ENCODE measurements at regions not wholly inside any gene's neighbourhood (a gene's known extent, or its start where the extent isn't known, plus 50 kb on each side); places are given as distances from the start of the nearest gene placed in this dataset.

- Histone ChIP-seq H3K9me3 (ENCODE audit: control insufficient read depth in 2 of 2, insufficient read depth in 1 of 2, low read length in 1 of 2) (no peaks in the 10 kb centered on the region), H3K27ac (ENCODE audit: low read depth in 1 of 2, low read length in 1 of 2) (no peak overlapping the region), H3K36me3 (ENCODE audit: control insufficient read depth in 2 of 2, insufficient read depth in 2 of 2, low read length in 1 of 2) (no peaks in the 10 kb centered on the region), H3K4me1 (ENCODE audit: control insufficient read depth in 2 of 2, insufficient read depth in 2 of 2, low read length in 2 of 2) (no peaks in the 10 kb centered on the region), H3K27me3 (ENCODE audit: control insufficient read depth in 2 of 2, insufficient read depth in 1 of 2, low read length in 1 of 2) (no peaks in the 10 kb centered on the region), H3K4me3 (ENCODE audit: low read length in 2 of 2) (no peak overlapping the region)
- WGBS: 92% methylated on average over 4 of the region's 4 CpGs
- no peak for DNase-seq (ENCODE audit: low read depth in 6 of 9, low spot score in 9 of 9)
Observed at GRCh38 chr6:133185731-133186130, 55.4 kb upstream of the EYA4 start.

DNA sequence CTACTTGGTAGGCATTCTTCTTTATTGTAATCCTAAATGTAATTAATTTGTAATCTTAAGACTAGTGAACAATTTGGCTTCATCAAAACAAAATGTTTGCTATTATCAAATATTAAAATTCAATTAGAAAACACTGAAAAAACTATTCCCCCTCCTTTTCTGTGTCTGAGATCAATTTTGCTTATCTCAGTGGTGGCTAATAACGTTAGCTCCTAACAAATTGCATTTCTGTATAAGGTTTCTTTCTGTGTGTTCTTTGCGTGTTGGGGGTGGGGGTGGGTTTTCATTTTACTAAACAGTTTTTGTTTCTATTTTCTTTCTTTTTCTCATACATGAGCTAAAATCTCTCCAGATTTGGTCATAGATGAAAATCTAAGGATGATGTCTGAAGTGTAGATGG lies 54.0 kb upstream of the EYA4 start:
- H3K36me3 ChIP-seq (ENCODE audit: control insufficient read depth in 2 of 2, insufficient read depth in 2 of 2, low read length in 1 of 2): no peaks in the 10 kb centered on the region
- H3K27ac ChIP-seq (ENCODE audit: low read depth in 1 of 2, low read length in 1 of 2): no peak overlapping the region
- 83% methylated on average over 2 of the region's 2 CpGs for WGBS
- no peak overlapping the region for H3K4me3 ChIP-seq (ENCODE audit: low read length in 2 of 2)
- H3K9me3 ChIP-seq (ENCODE audit: control insufficient read depth in 2 of 2, insufficient read depth in 1 of 2, low read length in 1 of 2): no peaks in the 10 kb centered on the region
- H3K27me3 ChIP-seq (ENCODE audit: control insufficient read depth in 2 of 2, insufficient read depth in 1 of 2, low read length in 1 of 2): no peaks in the 10 kb centered on the region
- H3K4me1 ChIP-seq (ENCODE audit: control insufficient read depth in 2 of 2, insufficient read depth in 2 of 2, low read length in 2 of 2): no peaks in the 10 kb centered on the region
- DNase-seq (ENCODE audit: low read depth in 6 of 9, low spot score in 9 of 9): no peak

GRCh38 chr6:133187657-133188453 lies 53.3 kb upstream of the EYA4 start:
- Histone ChIP-seq H3K4me1 (ENCODE audit: control insufficient read depth in 2 of 2, insufficient read depth in 2 of 2, low read length in 2 of 2) (no peaks in the 10 kb centered on the region), H3K4me3 (ENCODE audit: low read length in 2 of 2) (no peak overlapping the region), H3K27ac (ENCODE audit: low read depth in 1 of 2, low read length in 1 of 2) (no peak overlapping the region), H3K36me3 (ENCODE audit: control insufficient read depth in 2 of 2, insufficient read depth in 2 of 2, low read length in 1 of 2) (no peaks in the 10 kb centered on the region), H3K27me3 (ENCODE audit: control insufficient read depth in 2 of 2, insufficient read depth in 1 of 2, low read length in 1 of 2) (no peaks in the 10 kb centered on the region), H3K9me3 (ENCODE audit: control insufficient read depth in 2 of 2, insufficient read depth in 1 of 2, low read length in 1 of 2) (no peaks in the 10 kb centered on the region)
- DNase-seq (ENCODE audit: low read depth in 6 of 9, low spot score in 9 of 9): no peak
- WGBS: 93% methylated on average over 2 of the region's 2 CpGs

DNA sequence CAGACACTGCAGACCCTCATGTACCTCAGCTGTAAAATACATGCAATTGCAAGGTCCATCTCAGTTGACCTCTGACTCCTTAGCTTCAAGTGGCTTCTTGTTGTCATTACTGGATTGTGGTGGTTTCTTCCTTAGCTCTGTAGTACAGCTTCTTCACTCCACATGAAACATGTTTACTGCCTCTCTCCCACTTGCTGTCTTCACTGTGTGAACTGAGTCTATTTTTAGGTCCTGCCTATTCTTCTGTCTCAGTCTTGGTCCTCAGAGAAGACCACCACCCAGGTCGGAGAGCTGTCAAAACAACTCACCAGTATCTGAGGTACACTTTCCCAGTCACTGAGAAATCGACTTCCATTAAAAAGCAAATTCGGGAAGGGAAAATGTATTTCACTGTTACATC lies 50.2 kb upstream of the EYA4 start:
- Histone ChIP-seq H3K27ac (ENCODE audit: low read depth in 1 of 2, low read length in 1 of 2) (no peak overlapping the region), H3K9me3 (ENCODE audit: control insufficient read depth in 2 of 2, insufficient read depth in 1 of 2, low read length in 1 of 2) (no peaks in the 10 kb centered on the region), H3K4me1 (ENCODE audit: control insufficient read depth in 2 of 2, insufficient read depth in 2 of 2, low read length in 2 of 2) (no peaks in the 10 kb centered on the region), H3K27me3 (ENCODE audit: control insufficient read depth in 2 of 2, insufficient read depth in 1 of 2, low read length in 1 of 2) (no peaks in the 10 kb centered on the region), H3K4me3 (ENCODE audit: low read length in 2 of 2) (no peak overlapping the region), H3K36me3 (ENCODE audit: control insufficient read depth in 2 of 2, insufficient read depth in 2 of 2, low read length in 1 of 2) (no peaks in the 10 kb centered on the region)
- 84% methylated on average over 3 of the region's 3 CpGs for WGBS
- no peak for DNase-seq (ENCODE audit: low read depth in 6 of 9, low spot score in 9 of 9)

DNA sequence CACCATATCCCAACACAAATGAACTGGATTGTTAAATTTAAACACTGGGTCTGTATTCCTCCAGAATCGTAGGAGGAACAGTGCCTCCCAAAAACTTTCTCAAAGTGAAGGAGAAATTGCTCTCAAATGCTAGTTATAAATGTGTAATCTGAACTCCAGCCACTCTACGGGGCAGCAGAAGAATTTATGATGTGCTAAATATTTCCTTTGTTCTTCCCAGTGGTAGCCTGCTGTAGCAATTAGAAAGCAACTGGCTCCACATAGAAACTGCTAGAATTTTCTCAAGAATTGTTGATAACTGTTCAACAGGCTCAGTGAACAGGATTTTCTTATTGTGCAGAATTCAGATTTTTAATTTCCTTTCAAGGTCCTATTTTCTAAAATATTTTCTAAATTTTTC lies 49.8 kb upstream of the EYA4 start:
- Histone ChIP-seq H3K36me3 (ENCODE audit: control insufficient read depth in 2 of 2, insufficient read depth in 2 of 2, low read length in 1 of 2) (no peaks in the 10 kb centered on the region), H3K4me1 (ENCODE audit: control insufficient read depth in 2 of 2, insufficient read depth in 2 of 2, low read length in 2 of 2) (no peaks in the 10 kb centered on the region), H3K27me3 (ENCODE audit: control insufficient read depth in 2 of 2, insufficient read depth in 1 of 2, low read length in 1 of 2) (no peaks in the 10 kb centered on the region), H3K4me3 (ENCODE audit: low read length in 2 of 2) (no peak overlapping the region), H3K27ac (ENCODE audit: low read depth in 1 of 2, low read length in 1 of 2) (no peak overlapping the region), H3K9me3 (ENCODE audit: control insufficient read depth in 2 of 2, insufficient read depth in 1 of 2, low read length in 1 of 2) (no peaks in the 10 kb centered on the region)
- DNase-seq (ENCODE audit: low read depth in 6 of 9, low spot score in 9 of 9): no peak
- 49% methylated on average over 2 of the region's 2 CpGs for WGBS
